GM18873 (cell line): ENCODE measurements at regions not wholly inside any gene's neighbourhood (a gene's known extent, or its start where the extent isn't known, plus 50 kb on each side); places are given as distances from the start of the nearest gene placed in this dataset.

Experiments used
- ATAC-seq: cut with Tn5 transposase; IDR thresholded peaks from one replicate; pipeline ENCODE4 v1.9.1; 2021; ENCODE audit warnings: mild to moderate bottlenecking, moderate library complexity, moderate number of reproducible peaks; ENCODE audit not compliant: unreplicated experiment, low FRiP score

- ATAC-seq = no peak
Observed at GRCh38 chr4:170145120-170145519, 55.4 kb upstream of the AADAT start.

GRCh38 chr4:170139764-170140163 is 50.0 kb upstream of the AADAT start:
- ATAC-seq = no peak
